NCI-H2107 (cell line): ENCODE measurements at regions not wholly inside any gene's neighbourhood (a gene's known extent, or its start where the extent isn't known, plus 50 kb on each side); places are given as distances from the start of the nearest gene placed in this dataset.
"Not testable (repeated sequence)": the region's sequence is repeated elsewhere in the genome, so short reads cannot be mapped to it uniquely, and the experiment has no call there.

Experiments
- DNase-seq: peaks from one replicate; lab custom pipeline; 2025; lab: John Stamatoyannopoulos, UW

- no peak for DNase-seq
Observed at GRCh38 chr16:75997606-75998005, 271.3 kb upstream of the CPHXL start.

- DNase-seq = no peak
Observed at GRCh38 chr16:76007645-76008044, 269.6 kb upstream of the CNTNAP4 start.

- DNase-seq = no peak
Observed at GRCh38 chr16:76023835-76024234, 253.4 kb upstream of the CNTNAP4 start.

GRCh38 chr16:76035689-76036088 is 241.5 kb upstream of the CNTNAP4 start:
- no peak for DNase-seq

- no peak for DNase-seq
Observed at GRCh38 chr16:76038097-76038496, 239.1 kb upstream of the CNTNAP4 start.

GRCh38 chr16:76052725-76053124 is 224.5 kb upstream of the CNTNAP4 start:
- no peak for DNase-seq

- DNase-seq = no peak
Observed at GRCh38 chr16:76059186-76059585, 218.0 kb upstream of the CNTNAP4 start.

- no peak for DNase-seq
Observed at GRCh38 chr16:76059701-76060100, 217.5 kb upstream of the CNTNAP4 start.

GRCh38 chr16:76071690-76072089 is 205.5 kb upstream of the CNTNAP4 start:
- no peak for DNase-seq

- peak; percentile 2 for DNase-seq
Observed at GRCh38 chr16:76081967-76082366, 195.2 kb upstream of the CNTNAP4 start.

GRCh38 chr16:76106647-76107046 is 170.6 kb upstream of the CNTNAP4 start:
- DNase-seq = no peak

GRCh38 chr16:76108460-76108859 is 168.7 kb upstream of the CNTNAP4 start:
- no peak for DNase-seq

- no peak for DNase-seq
Observed at GRCh38 chr16:76114681-76115080, 162.5 kb upstream of the CNTNAP4 start.

GRCh38 chr16:76118344-76118743 is 158.9 kb upstream of the CNTNAP4 start:
- no peak for DNase-seq

- no peak for DNase-seq
Observed at GRCh38 chr16:76121636-76122035, 155.6 kb upstream of the CNTNAP4 start.

- DNase-seq = no peak
Observed at GRCh38 chr16:76123966-76124365, 153.2 kb upstream of the CNTNAP4 start.

GRCh38 chr16:76125871-76126270 is 151.3 kb upstream of the CNTNAP4 start:
- no peak for DNase-seq

- DNase-seq = not testable (repeated sequence)
Observed at GRCh38 chr16:76138056-76138455, 139.1 kb upstream of the CNTNAP4 start.

GRCh38 chr16:76157629-76158028 is 119.6 kb upstream of the CNTNAP4 start:
- no peak for DNase-seq

- no peak for DNase-seq
Observed at GRCh38 chr16:76162046-76162445, 115.2 kb upstream of the CNTNAP4 start.

- DNase-seq = no peak
Observed at GRCh38 chr16:76164970-76165558, 112.1 kb upstream of the CNTNAP4 start.

GRCh38 chr16:76175718-76176117 is 101.5 kb upstream of the CNTNAP4 start:
- no peak for DNase-seq

GRCh38 chr16:76176153-76176552 is 101.0 kb upstream of the CNTNAP4 start:
- DNase-seq = no peak

- DNase-seq = no peak
Observed at GRCh38 chr16:76176616-76177015, 100.6 kb upstream of the CNTNAP4 start.
